NCI-H2171 (cell line): ENCODE measurements at regions not wholly inside any gene's neighbourhood (a gene's known extent, or its start where the extent isn't known, plus 50 kb on each side); places are given as distances from the start of the nearest gene placed in this dataset.
"Not testable (repeated sequence)": the region's sequence is repeated elsewhere in the genome, so short reads cannot be mapped to it uniquely, and the experiment has no call there.

Experiments used
- DNase-seq: peaks from one replicate; lab custom pipeline; 2025; lab: John Stamatoyannopoulos, UW

DNA sequence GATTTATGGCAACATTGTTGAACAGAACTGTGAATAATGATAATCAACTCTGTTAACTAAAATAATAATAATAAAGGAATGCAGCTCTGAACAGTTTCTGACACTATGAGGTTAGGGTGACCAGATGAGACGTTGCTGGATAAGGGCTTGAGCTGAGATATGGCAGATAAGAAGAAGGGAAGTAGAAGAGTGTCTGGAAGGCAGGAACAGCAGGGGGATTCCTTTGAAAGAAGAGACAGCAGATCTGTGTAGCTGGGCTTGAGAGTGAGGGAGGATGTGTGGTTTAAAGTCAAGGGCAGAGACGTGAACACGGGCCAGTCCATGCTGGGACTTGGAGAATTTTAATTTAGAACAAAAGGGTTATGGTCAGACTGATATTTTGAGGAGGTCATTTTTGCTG, 273.1 kb upstream of the SLC14A2 start:
- DNase-seq, result no peak

DNA sequence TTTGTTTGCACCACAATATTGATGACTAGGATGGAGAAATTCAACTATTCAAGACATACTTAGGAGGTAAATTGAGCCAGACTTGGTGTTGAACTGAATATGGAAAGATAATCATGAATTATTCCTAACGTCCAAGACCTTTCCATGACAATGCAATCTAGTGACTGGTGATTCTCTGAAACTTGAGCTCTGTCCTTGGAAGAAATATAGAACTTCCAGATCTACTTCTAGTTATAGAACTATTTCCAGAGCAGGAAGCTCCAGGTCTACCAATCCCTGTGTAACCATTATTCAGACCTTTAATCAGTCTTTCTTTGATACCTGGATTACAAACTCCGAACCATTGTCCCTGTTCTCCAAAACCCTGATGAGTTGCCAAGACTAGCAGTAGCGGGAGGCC, 272.6 kb upstream of the SLC14A2 start:
- DNase-seq, result no peak

DNA sequence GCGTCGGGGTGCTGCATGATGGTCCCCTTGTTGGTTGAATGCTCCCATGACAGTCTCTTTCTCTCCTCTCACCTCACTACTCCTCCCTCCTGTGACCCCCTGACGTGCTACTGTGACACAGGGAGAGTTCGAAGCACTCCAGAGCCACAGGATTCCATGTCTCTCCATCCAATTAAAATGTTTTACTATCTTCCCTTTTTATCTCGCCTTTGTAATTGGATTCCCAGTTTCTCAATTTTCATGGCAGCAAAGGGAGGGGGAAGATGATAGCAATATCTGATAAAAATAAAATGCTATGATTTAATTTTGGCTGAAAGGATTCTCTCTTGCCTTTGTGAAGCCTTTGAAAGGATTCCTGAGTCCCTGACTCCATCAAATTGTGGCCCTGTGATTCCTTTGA, 271.9 kb upstream of the SLC14A2 start:
- DNase-seq, result no peak

DNA sequence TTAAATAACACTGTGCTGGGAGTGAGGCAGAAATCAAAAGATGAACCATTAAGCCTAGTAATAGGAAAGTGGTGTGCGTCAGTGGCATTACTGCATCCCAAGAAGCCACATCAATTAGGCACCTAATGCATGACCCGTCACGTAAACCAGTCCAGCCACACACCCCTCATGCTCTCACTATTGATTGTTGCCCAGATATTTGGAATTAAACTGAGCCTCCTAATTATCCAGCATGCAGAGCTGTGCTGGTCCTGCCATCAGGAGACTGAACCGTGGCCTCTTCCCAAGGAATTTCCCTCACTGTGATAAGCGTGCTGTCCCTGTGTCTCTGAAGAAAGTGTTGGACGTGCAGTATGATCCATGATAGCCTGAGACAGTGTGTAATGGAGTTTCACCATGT, 270.6 kb upstream of the SLC14A2 start:
- not testable (repeated sequence) for DNase-seq

DNA sequence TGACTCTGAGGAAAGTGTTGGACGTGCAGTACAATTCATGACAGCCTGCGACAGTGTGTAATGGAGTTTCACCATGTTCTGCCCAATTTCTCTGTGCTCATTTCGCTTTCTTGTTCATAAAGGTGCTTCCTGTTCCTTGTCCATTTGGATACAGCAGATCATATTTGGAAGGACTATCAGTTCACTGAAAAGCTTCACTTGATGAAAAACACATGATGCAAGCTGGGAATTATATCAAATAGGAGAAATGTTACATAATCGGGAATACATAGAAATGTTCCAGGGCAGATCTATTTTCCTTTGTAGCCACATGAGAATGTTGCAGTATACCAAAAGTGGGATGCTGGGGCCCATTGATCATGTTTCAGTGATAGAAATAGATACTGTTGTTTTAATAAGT, 266.3 kb upstream of the SLC14A2 start:
- no peak for DNase-seq

DNA sequence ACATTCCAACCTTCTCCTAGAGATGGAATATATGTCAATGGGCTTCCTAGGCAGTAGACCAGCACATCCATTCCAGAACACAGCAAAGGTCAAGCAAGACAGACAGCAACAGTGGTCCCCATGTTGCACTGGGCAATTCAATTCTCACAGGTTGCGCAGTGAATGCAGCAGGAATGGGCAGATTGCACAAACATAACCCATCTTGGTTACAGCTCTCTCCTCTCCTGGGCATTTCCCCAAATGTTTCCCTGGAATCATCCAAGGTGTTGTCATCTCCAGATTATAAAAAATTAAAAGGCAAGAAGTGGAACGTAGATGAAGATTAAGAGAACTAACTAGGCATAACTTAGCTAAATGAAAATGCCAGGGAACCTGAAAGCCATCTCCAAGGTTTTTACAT, 265.8 kb upstream of the SLC14A2 start:
- DNase-seq, result no peak

DNA sequence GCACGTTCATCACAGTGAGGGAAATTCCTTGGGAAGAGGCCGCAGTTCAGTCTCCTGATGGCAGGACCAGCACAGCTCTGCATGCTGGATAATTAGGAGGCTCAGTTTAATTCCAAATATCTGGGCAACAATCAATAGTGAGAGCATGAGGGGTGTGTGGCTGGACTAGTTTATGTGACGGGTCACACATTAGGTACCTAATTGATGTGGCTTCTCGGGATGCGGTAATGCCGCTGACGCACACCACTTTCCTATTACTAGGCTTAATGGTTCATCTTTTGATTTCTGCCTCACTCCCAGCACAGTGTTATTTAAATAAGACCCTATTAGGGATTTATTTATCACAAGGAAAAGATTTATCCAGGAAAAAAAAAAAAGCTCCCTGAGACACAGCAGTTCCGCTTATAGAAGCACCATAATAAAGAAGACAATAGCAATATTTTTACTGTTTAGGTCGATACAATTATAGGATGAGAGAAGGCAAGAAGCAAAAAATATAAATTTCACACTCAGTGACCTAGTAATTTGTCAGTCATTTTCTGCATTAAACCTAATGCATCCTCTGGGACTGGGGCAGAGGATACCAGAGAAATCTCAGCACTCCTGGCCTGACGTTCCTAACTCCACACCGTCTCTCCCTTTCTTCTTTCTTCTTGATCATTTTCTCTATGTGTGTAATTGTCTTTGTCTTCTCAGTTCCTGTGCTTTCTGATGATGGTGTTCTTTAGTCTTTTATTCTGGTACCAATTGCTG, 264.7 kb upstream of the SLC14A2 start:
- no peak for DNase-seq

DNA sequence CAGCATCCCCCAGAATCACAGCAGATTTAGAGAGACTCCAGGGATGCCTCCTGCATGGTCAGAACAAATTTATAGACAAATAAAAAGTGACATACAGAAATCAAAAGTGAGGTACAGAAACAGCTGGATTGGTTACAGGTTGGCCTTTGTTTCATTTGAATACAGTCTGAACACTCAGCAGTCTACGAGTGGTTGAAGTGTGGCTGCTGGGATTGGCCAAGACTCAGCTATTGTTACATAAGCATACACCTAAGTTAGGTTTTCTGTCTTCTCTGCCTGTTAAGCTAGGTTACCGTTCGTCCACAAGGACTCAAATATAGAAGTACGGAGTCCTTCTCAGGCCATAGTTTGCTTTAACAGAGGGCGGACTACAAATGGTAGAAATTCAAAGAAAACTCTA, 262.4 kb upstream of the SLC14A2 start:
- no peak for DNase-seq

DNA sequence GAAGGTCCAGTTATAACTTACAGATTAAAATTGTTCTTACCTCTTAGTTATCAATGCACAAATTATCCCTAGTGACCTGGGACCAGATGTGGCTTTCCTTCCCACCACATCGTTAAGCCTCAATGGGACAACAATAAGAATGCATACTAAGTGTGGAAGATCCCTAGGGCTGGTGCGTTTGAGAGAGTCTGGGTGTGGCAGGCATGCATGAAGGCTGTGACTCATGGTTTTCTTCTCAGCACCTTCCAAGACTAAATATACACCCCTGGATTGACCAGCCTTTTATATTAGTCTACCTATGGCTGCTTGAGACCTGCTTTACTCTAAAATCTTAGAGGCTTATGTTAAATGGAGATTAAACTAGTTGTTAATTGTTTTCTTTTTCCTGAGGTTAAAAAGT, 261.7 kb upstream of the SLC14A2 start:
- no peak for DNase-seq

DNA sequence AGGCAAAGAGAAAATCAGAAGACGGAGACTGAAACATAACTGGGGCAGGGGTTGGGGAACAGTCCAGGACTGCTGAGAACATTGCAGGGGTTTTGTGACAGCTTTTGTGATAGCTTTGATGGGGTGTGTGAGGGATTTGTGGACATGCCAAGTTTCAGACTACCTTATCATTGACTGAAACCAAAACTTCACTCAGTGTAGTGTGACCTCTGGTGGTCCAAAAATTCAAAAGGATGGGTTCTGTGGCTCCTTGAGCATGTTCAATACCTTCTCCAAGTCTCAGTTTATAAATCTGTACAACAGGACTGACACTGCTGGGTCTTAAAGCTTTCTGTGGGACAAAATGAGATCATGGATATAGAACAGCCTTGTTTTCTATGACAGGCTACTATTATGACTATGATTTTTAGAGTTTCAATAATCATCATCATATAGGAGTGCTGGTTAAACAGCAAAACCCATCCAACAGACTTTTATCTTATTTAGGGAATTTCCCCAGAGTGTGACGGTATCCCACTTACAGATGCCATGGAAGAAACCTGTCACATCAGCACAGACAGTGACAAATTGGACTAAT, 259.2 kb upstream of the SLC14A2 start:
- DNase-seq, result no peak

DNA sequence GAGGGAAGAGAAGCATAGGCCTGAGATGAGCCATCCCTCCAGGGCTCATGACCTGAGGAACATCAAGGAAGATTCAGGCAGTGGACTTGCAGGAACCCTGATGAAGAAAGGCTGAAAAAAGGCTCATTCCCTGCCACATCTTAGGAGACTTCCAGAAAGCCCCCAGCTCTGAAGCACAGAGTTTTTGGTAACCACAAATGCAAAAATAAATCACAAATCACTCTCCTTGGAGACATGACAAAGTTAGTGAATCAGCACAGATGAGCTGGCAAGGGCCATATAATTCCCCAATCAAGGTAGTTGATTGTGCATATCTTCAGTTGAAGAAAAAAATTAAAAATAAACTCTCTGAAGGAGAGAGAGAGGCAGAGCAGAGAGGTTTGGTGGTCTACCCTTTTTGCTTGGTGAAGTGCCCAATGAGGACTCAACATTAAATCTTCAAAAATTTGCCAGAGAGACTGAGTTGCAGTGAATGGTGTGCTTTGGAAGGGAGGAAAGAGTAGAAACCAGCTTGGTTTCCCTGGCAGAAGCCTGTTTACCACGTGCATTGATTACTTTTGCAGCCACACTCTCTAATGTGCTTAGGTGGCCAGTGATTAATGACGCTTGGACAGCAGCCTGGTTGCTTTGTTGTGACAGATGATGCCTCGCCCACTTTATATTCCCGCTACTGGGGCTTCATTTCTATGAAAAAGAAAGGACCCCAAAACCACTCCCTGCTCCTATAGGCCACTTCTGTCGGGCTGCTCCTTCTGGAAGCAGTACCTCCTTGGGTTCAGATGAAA, 257.4 kb upstream of the SLC14A2 start:
- DNase-seq, result no peak

DNA sequence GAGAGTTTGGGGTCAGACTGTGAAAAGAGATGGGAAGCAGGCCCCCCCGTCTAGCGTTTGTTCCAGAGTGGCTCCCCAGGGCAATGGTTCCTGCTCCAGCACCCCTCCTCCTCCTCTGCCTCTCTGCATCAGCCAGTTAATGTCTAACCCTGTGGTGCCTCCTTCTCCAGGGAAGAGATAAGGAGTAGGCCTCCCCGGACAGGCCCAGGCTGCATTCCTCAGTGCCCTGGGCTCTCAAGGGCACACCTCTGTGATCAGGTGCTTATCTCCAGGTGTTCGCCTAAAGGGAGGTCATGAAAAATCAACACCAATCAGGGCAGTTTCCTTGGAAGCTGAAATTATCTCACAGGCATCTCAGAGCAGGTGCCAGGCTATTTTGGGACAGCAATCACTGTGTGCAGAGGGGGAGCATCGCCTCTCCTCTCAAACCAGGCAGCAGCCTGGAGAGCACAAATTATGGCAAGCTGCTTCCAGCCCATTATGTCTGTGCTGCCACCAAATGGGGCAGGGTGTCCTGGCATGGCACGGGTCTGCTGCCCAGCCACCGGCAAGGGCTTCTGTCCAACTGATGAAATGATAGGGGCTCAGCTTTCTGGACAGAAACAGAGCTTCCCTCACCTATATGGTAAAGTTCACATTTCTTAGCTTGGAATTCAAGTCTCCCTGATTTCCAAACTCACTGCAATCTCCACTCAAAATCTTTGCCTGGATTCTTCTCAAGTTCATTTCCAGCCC, 255.8 kb upstream of the SLC14A2 start:
- peak; percentile 4 for DNase-seq

DNA sequence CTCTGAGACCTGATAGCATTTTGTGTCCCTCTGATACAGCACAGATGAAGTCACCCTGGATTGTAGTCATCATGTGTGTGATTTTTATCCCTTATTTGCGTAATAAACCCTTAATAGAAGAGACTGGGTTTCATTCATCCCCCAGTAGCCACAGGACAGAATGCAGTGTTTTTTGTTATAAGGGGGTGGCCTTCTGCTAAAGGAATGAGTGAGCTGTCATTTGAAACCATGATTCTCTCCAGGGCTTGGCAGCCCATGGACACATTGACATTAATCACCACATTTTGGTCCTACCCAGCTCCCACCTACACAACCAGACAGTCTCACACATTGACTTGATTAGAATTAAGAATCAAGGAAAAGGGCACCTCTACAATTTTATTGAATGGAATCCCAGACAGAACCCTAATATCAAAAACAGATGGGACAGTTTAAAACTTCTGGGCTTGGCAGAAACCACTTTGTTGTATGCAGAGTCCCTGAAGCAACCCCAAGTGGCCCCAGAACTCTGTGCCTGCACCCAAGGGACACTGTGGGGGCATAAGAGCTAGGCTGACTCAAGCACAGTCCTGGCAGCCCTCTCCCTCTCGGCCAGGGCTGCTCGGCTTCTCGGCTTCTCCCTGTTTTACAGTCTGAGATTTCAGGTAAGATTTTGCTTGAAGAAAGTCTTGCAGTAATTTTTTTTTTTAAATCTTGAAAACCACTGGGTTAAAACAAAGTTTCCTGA, 254.0 kb upstream of the SLC14A2 start:
- DNase-seq, result no peak

DNA sequence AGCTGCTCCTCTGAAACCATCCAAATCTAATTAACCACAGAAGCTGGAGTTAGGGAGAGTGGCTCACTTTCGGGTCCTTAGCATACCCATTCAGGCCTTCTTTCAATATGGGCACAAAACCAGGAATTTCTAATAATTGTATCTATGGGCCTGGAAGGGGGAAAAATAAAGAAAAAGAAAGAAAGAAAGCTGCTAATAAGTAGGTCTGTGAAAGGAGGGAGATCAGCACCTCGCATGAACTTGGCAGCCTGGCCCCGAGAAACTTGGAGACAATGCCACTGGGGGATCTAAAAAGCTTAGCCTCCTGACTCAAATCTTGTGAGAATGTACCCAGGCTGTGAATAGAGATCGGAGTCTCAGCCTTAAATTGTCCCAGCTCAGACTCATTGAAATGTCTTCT, 252.1 kb upstream of the SLC14A2 start:
- DNase-seq, result no peak

DNA sequence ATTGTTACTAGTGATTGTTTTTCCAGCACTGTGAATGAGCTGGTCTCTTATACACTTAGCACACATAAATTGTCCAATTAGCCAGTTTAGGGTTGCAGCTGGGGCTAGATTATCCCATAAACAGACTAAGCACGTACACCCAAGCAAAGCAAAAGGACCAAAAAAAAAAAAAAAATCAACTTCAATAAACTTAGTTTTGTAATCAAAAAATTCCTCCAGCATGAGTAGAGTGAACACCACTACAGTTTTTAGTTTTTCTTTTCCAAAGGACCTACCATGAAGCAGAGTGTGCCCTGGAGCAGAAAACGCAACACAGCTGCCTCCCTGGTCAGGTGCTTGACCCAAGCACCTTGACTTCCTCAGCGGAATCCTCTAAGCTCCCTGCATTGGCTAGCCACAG, 249.4 kb upstream of the SLC14A2 start:
- no peak for DNase-seq

DNA sequence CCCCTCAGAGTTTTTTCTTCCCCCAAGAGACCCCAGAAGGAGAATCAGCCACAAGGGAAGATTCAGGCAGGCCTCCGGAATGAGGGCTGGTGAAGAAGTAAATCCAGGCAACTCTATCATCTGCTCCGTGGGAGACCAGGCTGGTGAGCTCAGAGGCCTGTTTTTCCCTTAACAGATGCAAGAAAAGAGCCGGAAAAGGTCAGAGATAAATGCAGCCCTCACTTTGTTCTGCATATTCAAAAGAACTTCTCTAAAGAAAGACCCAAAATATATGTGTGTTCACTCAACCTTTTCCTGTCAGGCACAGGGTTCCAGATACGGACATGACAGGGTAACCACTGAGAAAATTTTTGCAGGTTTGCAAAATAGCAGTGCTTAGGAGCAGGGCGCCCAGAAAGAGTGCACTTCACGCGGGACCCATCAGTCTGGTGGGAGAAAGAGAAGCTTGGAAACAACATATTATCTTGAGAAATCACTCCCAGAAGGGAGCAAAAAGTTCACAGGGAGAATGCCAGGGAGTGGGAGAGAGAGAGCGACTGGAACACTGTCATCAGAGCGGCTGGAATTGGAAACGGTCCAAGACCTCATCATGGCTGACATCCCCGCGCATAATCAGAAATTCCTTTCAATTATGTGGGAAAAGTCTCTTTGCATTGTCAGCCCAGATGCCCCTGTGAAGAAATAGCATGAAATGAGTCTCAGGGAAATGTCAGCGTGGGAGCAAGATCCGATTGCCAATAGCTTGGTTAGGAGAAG, 244.8 kb upstream of the SLC14A2 start:
- DNase-seq, result no peak

DNA sequence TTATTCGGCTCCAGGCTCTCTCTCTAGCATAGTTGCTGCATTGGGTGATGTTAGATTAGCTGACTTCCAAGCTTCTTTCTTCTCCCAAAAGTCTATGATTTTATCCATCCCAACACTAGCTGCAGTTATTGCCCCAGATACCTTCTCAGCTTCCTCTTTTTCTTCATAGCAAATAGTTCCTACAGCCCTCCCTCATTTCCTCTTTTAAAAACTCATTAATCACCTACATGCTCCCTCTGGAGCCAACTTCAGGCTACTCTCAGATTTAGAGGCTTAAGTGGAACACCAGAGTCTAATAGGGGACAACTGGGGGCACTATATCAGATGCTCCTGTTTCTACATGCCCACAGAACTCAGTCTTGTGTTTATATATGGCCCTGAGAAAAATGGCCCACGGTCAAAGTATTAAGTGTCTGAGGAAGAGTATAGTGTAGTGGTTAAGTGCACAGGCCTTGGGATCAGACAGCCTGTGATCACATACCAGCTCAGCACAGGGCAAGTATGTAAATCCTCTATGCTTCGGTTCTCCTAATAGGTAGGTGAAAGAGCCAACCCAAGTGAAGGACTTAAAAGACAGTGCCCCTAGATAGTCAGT, 241.9 kb upstream of the SLC14A2 start:
- DNase-seq, result no peak

DNA sequence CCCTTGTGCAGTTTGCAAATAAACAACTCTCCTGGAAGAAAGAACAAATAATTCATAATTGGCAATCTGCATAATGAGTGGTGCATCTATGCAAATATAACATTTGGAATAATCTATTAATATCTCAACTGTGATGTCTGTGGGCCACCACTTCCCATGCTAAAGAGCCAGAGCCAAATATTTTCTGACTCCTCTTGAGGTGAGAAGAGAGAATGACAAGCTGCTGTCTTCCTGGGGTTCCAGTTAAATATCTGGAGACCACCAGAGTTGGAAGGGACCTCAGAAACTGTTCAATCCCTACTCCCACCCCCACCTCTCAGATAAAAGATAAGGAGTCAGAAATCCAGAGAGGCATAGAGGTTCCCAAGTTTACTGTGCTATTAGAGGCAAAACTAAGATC, 241.0 kb upstream of the SLC14A2 start:
- no peak for DNase-seq

DNA sequence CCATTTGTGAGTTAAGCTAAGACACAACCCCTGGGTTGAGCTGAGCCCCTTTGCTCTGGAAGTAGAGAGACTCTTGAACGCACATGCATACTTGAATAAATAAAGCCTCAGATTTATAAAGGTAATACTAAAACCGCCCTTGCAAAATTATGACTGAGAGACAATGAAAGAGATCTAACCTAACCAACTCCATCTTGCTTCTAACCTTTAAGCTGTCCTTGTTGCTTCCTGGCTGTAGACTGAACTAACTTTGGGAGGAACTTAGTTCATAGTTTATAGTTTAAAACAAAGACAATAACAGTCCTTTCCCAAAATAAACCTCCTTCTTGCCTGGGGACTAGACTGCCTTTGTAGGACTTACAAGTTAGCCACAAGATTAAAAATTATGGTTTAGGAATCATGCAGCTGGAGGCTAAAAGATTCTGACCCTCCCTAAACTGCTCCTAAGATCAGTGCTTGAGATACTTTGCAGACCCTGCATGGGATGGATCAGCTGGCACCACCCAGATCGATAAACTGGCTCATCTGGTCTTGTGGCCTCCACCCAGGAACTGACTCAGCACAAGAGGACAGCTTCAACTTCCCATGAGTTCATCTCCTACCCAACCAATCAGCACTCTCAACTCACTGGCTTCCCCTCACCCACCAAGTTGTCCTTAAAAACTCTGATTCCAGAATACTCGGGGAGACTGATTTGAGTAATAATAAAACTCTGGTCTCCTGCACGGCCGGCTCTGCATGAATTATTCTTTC, 240.2 kb upstream of the SLC14A2 start:
- DNase-seq, result no peak

DNA sequence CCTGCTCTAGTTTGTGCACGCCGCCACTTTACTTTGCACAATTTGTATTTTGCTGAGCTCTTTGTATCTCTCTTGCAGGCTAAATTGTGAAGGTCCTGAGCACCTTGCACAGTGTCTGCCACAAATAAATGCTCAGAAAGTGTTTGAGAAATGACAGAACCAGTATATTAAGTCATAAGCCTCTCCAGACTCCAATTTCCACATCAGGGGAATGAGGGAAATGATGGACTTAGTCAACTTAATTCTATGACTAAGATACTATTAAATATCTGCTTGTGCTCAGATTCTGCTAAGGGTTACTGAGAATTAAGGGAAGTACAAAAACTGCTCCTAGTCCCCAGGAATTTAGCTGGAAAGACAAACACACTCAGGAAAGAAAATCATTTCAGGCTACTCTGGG, 239.1 kb upstream of the SLC14A2 start:
- DNase-seq, result no peak
